Trophoblast cell (in vitro differentiated cells and primary cell): ENCODE measurements at regions not wholly inside any gene's neighbourhood (a gene's known extent, or its start where the extent isn't known, plus 50 kb on each side); places are given as distances from the start of the nearest gene placed in this dataset.

Source experiments
- DNase-seq, 2 donors: peaks; one replicate each; pipeline ENCODE4 v3.0.0-alpha.2; 2016
- H2AFZ ChIP-seq: 2 replicates; pipeline ENCODE4 v1.6.1; 2013; ENCODE audit warnings: low read length, moderate library complexity, mild to moderate bottlenecking; ENCODE audit not compliant: insufficient read depth, poor library complexity
- H2AK5ac ChIP-seq: 2 replicates; pipeline ENCODE4 v1.6.1; 2013; ENCODE audit warnings: mild to moderate bottlenecking, low read length
- H2BK120ac ChIP-seq: 2 replicates; pipeline ENCODE4 v1.6.1; 2013; ENCODE audit warnings: low read length, mild to moderate bottlenecking, moderate library complexity; ENCODE audit not compliant: insufficient read depth, poor library complexity
- H2BK12ac ChIP-seq: 2 replicates; pipeline ENCODE4 v1.6.1; 2013; ENCODE audit warnings: mild to moderate bottlenecking, low read length, moderate library complexity
- H2BK5ac ChIP-seq: 2 replicates; pipeline ENCODE4 v1.6.1; 2013; ENCODE audit warnings: low read length, low read depth, moderate library complexity, mild to moderate bottlenecking; ENCODE audit not compliant: poor library complexity
- H3K14ac ChIP-seq: 2 replicates; pipeline ENCODE4 v1.6.1; 2013; ENCODE audit warnings: mild to moderate bottlenecking, low read length
- H3K18ac ChIP-seq: 2 replicates; pipeline ENCODE4 v1.6.1; 2013; ENCODE audit warnings: mild to moderate bottlenecking, low read length
- H3K23ac ChIP-seq: 2 replicates; pipeline ENCODE4 v1.6.1; 2013; ENCODE audit warnings: low read length
- H3K27ac ChIP-seq: 2 replicates; pipeline ENCODE4 v1.5.1; 2013; ENCODE audit warnings: low read depth, mild to moderate bottlenecking, inconsistent platforms, low read length, moderate library complexity
- H3K27me3 ChIP-seq: 2 replicates; pipeline ENCODE4 v1.6.1; 2013; ENCODE audit warnings: inconsistent platforms, mild to moderate bottlenecking, low read length, moderate library complexity; ENCODE audit not compliant: insufficient read depth
- H3K36me3 ChIP-seq, 2 experiments: 1 replicate in 1 of 2; 2 replicates in 1 of 2; pipeline ENCODE4 v1.6.1; 2013; ENCODE audit warnings: low read length in 2 of 2, mild to moderate bottlenecking in 2 of 2, moderate library complexity in 1 of 2; ENCODE audit not compliant: insufficient read depth in 2 of 2, control insufficient read depth in 1 of 2
- H3K4ac ChIP-seq: 2 replicates; pipeline ENCODE4 v1.6.1; 2013; ENCODE audit warnings: low read depth, mild to moderate bottlenecking, low read length, moderate library complexity
- H3K4me1 ChIP-seq, 2 experiments: 1 replicate in 1 of 2; 2 replicates in 1 of 2; pipeline ENCODE4 v1.6.1; 2013; ENCODE audit warnings: low read length in 2 of 2, mild to moderate bottlenecking in 2 of 2, moderate library complexity in 1 of 2; ENCODE audit not compliant: insufficient read depth in 2 of 2, control insufficient read depth in 1 of 2
- H3K4me2 ChIP-seq: 2 replicates; pipeline ENCODE4 v1.6.1; 2013; ENCODE audit warnings: inconsistent platforms, mild to moderate bottlenecking, low read length, moderate library complexity
- H3K4me3 ChIP-seq: 2 replicates; pipeline ENCODE4 v1.5.1; 2013; ENCODE audit warnings: mild to moderate bottlenecking, low read depth, low read length, inconsistent platforms
- H3K79me1 ChIP-seq: one replicate; pipeline ENCODE4 v1.6.1; 2013; ENCODE audit warnings: low read length
- H3K79me2 ChIP-seq: 2 replicates; pipeline ENCODE4 v1.6.1; 2013; ENCODE audit warnings: low read length, mild to moderate bottlenecking; ENCODE audit not compliant: control insufficient read depth, insufficient read depth, poor library complexity
- H3K9ac ChIP-seq: 2 replicates; pipeline ENCODE4 v1.6.1; 2013; ENCODE audit warnings: mild to moderate bottlenecking, low read length
- H3K9me3 ChIP-seq: 2 replicates; pipeline ENCODE4 v1.6.1; 2013; ENCODE audit warnings: low read depth, mild to moderate bottlenecking, control low read depth, inconsistent platforms, low read length; ENCODE audit not compliant: insufficient read depth
- H4K12ac ChIP-seq: 2 replicates; pipeline ENCODE4 v1.6.1; 2013; ENCODE audit warnings: low read depth, mild to moderate bottlenecking, low read length, moderate library complexity
- H4K8ac ChIP-seq: 2 replicates; pipeline ENCODE4 v1.6.1; 2013; ENCODE audit warnings: low read depth, mild to moderate bottlenecking, low read length, moderate library complexity
- H4K91ac ChIP-seq: one replicate; pipeline ENCODE4 v1.6.1; 2013; ENCODE audit warnings: low read depth, mild to moderate bottlenecking, low read length, moderate library complexity
- WGBS: extraction: QIAGEN DNeasy Blood & Tissue Kit; methylation state at CpG from one replicate; pipeline ENCODE4 v1.1.7; 2013; ENCODE audit warnings: missing lambda C conversion rate; ENCODE audit not compliant: insufficient read length, insufficient coverage; ENCODE audit errors: extremely low coverage; 5-methylcytosine and 5-hydroxymethylcytosine counted together

DNA sequence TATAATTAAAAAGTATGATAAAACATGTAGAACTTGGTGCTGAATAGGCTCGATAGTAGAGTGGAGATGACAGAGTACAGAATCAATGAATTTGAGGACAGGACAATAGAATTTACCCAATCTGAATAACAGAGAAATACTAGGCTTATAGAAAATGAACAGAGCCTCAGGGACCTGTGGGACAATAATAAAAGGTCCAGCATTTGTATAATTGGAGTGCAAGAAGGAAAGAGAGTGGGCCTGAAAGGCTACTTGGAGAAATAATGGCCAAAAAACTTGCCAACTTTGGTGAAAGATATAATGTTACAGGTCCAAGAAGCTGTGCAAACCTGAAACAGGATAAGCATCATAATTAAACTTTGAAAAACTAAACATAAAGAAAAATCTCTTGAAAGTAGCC is 227.3 kb downstream of the CXCL12 start:
- Histone ChIP-seq H3K4me3 (no peak overlapping the region), H4K91ac (no peak overlapping the region), H4K8ac (no peak overlapping the region), H3K23ac (no peak overlapping the region), H3K79me2 (no peaks in the 10 kb centered on the region), H3K79me1 (no peaks in the 10 kb centered on the region), H3K18ac (no peak overlapping the region), H4K12ac (no peak overlapping the region), H3K36me3 (no peaks in the 10 kb centered on the region), H2BK120ac (no peak overlapping the region), H2AK5ac (no peak overlapping the region), H3K4ac (no peak overlapping the region), H3K4me1 (no peaks in the 10 kb centered on the region), H2AFZ (no peak overlapping the region), H3K27me3 (no peaks in the 10 kb centered on the region), H2BK12ac (no peak overlapping the region), H3K27ac (no peak overlapping the region), H3K4me2 (no peak overlapping the region), H3K9ac (no peak overlapping the region), H3K9me3 (peaks cover 1% of the 10 kb centered on the region), H3K14ac (no peak overlapping the region), H2BK5ac (no peak overlapping the region)
- no CpG with 5 or more reads among the region's 1 CpG for WGBS
- DNase-seq: no peak

DNA sequence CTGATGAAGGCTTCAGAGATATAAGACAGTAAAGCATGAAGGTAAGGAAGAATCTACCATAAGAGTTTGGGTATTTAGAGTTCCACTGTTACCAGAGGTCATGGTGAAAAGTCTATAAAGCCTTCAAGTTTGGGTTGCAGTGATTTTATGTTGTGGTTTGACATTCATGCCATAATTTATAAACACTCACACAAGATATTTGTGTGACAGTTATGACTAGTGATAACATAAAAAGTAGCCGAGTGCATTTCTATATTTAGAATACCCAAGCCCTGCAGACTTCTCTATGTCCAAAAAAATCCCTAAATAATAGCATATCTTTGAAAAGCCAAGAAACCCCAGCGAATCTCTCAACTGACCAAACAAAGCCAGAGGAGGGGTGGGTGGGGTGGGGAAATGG is 229.9 kb downstream of the CXCL12 start:
- no peak overlapping the region for H2BK5ac ChIP-seq
- no peak overlapping the region for H2AFZ ChIP-seq
- no peak overlapping the region for H3K4me3 ChIP-seq
- no peak overlapping the region for H2BK12ac ChIP-seq
- no peak overlapping the region for H3K4me2 ChIP-seq
- no peaks in the 10 kb centered on the region for H3K27me3 ChIP-seq
- H2BK120ac ChIP-seq: no peak overlapping the region
- H3K9ac ChIP-seq: no peak overlapping the region
- H4K91ac ChIP-seq: no peak overlapping the region
- H3K27ac ChIP-seq: no peak overlapping the region
- H3K9me3 ChIP-seq: peaks cover 4% of the 10 kb centered on the region
- no peak overlapping the region for H3K18ac ChIP-seq
- no peak overlapping the region for H3K14ac ChIP-seq
- no peaks in the 10 kb centered on the region for H3K36me3 ChIP-seq
- H3K79me1 ChIP-seq: no peaks in the 10 kb centered on the region
- WGBS: no CpG with 5 or more reads among the region's 2 CpGs
- no peak for DNase-seq
- no peaks in the 10 kb centered on the region for H3K79me2 ChIP-seq
- H3K4ac ChIP-seq: no peak overlapping the region
- no peak overlapping the region for H2AK5ac ChIP-seq
- H3K4me1 ChIP-seq: no peaks in the 10 kb centered on the region
- H4K12ac ChIP-seq: no peak overlapping the region
- H3K23ac ChIP-seq: no peak overlapping the region
- H4K8ac ChIP-seq: no peak overlapping the region

DNA sequence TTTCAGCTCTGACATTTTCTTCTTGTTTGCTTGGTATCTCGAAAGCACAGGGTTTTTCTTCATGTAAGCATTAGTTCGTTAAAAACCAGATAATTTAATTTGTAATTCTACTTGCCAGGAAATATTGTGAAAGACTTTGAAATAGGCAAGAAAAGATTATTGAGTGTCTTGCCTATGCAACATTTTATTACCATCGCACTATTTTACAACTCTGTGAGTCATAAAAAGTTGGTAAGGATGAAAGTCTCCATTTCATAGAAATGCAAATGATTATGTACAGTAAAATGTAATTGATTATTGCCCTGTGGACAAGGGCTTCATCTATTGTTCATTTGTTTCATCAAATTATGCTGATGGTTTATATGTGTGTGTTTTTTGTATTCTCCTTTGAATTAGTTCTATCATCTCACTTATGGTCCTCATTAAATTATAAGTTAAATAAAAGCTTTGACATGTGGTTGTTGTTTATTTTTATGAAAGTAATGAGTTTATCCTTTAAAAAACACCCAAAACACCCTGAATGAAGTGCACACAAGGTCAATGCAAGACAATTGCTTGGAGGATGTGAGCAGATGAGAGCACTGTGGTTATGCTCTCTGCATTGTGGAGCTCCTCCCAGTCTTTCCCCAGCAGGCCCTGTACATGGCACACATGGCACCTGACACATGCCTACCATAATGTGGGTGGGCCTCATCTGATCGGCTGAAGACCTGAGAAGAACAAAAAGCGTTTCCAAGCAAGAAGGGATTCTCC is 230.8 kb downstream of the CXCL12 start:
- Histone ChIP-seq H3K18ac (no peak overlapping the region), H3K23ac (no peak overlapping the region), H3K27ac (no peak overlapping the region), H3K4ac (no peak overlapping the region), H3K9me3 (peaks cover 4% of the 10 kb centered on the region), H3K14ac (no peak overlapping the region), H2BK12ac (no peak overlapping the region), H2AFZ (no peak overlapping the region), H3K4me2 (no peak overlapping the region), H2BK120ac (no peak overlapping the region), H3K27me3 (no peaks in the 10 kb centered on the region), H2BK5ac (no peak overlapping the region), H2AK5ac (no peak overlapping the region), H3K4me3 (no peak overlapping the region), H4K8ac (no peak overlapping the region), H3K79me1 (no peaks in the 10 kb centered on the region), H3K36me3 (no peaks in the 10 kb centered on the region), H3K9ac (no peak overlapping the region), H4K91ac (no peak overlapping the region), H4K12ac (no peak overlapping the region), H3K4me1 (no peaks in the 10 kb centered on the region), H3K79me2 (no peaks in the 10 kb centered on the region)
- WGBS: no CpG with 5 or more reads among the region's 5 CpGs
- DNase-seq: no peak

DNA sequence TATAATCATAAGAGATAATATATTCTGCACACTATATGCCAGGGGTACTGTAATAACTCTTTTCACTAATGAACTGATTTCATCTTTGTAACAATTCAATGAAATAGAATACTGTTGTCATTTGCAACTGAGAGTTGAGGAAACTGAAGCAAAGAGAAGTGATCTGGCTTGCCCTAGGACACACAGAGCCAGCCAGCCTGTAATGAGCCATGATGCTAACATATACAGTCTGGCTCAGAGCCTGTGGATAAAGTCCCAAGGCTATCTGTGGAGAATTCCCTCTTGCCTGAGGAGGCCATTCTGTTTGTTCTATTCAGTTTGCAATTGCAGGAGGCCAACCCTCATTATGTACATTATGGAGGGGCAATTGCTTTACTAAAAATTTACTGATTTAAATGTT is 241.3 kb downstream of the CXCL12 start:
- no peaks in the 10 kb centered on the region for H3K4me1 ChIP-seq
- DNase-seq: no peak
- no peak overlapping the region for H2AFZ ChIP-seq
- H3K4me3 ChIP-seq: no peak overlapping the region
- H4K12ac ChIP-seq: no peak overlapping the region
- H3K4me2 ChIP-seq: no peak overlapping the region
- no peaks in the 10 kb centered on the region for H3K79me2 ChIP-seq
- no peak overlapping the region for H2BK12ac ChIP-seq
- H3K9me3 ChIP-seq: no peaks in the 10 kb centered on the region
- H3K27ac ChIP-seq: no peak overlapping the region
- no peaks in the 10 kb centered on the region for H3K27me3 ChIP-seq
- H2BK120ac ChIP-seq: no peak overlapping the region
- H3K79me1 ChIP-seq: no peaks in the 10 kb centered on the region
- H4K8ac ChIP-seq: no peak overlapping the region
- no peak overlapping the region for H3K4ac ChIP-seq
- H2AK5ac ChIP-seq: no peak overlapping the region
- no peak overlapping the region for H3K23ac ChIP-seq
- H3K18ac ChIP-seq: no peak overlapping the region
- H3K36me3 ChIP-seq: no peaks in the 10 kb centered on the region
- no peak overlapping the region for H3K9ac ChIP-seq
- no peak overlapping the region for H3K14ac ChIP-seq
- no peak overlapping the region for H4K91ac ChIP-seq
- no peak overlapping the region for H2BK5ac ChIP-seq
